MM.1S (cell line): ENCODE measurements at regions not wholly inside any gene's neighbourhood (a gene's known extent, or its start where the extent isn't known, plus 50 kb on each side); places are given as distances from the start of the nearest gene placed in this dataset.

Experiments
- EZH2 ChIP-seq: fragments of 300-600 bp; sonication (generic); optimal IDR thresholded peaks from 2 replicates; pipeline ENCODE3; 2017; ENCODE audit warnings: low read depth, mild to moderate bottlenecking, antibody characterized with exemption, low read length, mixed read lengths
- EZH2phosphoT487 ChIP-seq: fragments of 300-600 bp; sonication (generic); IDR thresholded peaks from 2 replicates; pipeline ENCODE4 v1.6.1; 2018; ENCODE audit warnings: antibody characterized with exemption, low read length
- TF ChIP-seq, protein P1 (sequence below): fragments of 300-600 bp; sonication (generic); IDR thresholded peaks from 2 replicates; pipeline ENCODE4 v1.5.1; 2016; ENCODE audit warnings: antibody characterized with exemption, low read length, mixed read lengths

DNA sequence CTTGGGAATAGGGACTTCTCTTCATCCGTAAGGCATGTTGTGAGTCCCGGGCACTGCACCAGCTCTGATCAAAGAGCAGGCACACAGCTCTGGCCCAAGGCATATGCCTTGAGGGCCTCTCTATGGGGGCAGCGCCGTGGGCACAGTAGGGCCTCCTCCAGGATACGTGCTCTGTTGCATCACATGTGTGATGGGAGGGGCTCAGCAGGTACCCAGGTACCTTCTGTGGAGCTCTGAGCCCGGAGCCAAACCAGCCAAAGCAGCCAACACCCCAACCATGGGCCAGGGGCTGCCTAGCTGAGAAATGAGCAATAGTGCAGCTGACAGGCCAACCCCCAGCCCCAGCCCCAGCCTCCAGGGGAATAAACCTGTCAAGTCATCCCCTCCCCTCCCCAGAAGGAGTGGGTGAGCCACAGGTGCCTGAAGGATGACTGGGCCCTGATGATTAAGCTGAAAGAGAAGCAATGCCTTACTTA is 79.7 kb upstream of the SHISAL1 start:
- TF ChIP-seq, protein P1, sequence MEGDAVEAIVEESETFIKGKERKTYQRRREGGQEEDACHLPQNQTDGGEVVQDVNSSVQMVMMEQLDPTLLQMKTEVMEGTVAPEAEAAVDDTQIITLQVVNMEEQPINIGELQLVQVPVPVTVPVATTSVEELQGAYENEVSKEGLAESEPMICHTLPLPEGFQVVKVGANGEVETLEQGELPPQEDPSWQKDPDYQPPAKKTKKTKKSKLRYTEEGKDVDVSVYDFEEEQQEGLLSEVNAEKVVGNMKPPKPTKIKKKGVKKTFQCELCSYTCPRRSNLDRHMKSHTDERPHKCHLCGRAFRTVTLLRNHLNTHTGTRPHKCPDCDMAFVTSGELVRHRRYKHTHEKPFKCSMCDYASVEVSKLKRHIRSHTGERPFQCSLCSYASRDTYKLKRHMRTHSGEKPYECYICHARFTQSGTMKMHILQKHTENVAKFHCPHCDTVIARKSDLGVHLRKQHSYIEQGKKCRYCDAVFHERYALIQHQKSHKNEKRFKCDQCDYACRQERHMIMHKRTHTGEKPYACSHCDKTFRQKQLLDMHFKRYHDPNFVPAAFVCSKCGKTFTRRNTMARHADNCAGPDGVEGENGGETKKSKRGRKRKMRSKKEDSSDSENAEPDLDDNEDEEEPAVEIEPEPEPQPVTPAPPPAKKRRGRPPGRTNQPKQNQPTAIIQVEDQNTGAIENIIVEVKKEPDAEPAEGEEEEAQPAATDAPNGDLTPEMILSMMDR, result no peak
- no peak for TF ChIP-seq EZH2
- no peak for TF ChIP-seq EZH2phosphoT487
